H1 (cell line): ENCODE measurements at regions not wholly inside any gene's neighbourhood (a gene's known extent, or its start where the extent isn't known, plus 50 kb on each side); places are given as distances from the start of the nearest gene placed in this dataset.

Experiments
- CHD1 ChIP-seq: IDR thresholded peaks from 2 replicates; pipeline ENCODE4 v1.6.1; 2012; ENCODE audit warnings: low read depth, low read length, improper control_type of control experiment
- TF ChIP-seq, protein P1 (sequence below): IDR thresholded peaks from 2 replicates; pipeline ENCODE4 v1.6.1; 2011; ENCODE audit warnings: low read length, improper control_type of control experiment

DNA sequence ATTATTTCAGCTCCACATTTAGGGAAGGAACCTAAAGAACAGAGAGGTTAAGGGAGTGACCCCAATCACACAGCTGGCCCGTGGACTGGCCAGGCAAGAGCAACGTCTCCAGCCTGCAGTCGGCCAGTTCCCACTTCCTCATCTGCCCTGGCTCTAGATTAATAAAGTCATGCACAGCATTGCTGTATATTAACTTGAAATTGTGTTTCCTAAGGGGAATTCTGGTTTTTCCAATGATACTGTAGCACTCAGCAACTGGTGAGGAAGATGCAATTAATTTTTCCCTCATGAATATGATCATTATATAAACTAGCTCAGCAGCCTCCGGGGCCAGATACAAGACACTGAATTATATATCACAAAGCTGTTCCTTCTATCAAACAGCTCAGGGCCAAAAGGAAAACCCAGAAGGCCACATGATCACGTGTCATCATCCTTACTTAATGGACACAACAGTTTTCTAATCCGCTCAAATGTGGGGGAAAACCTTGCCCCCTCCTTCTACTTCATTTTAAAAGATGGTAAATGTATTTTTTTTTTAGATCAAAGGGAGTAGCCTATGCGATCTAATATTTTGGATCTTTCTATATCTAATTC lies 295.3 kb upstream of the PRKCQ start:
- no peak for TF ChIP-seq CHD1
- TF ChIP-seq, protein P1, sequence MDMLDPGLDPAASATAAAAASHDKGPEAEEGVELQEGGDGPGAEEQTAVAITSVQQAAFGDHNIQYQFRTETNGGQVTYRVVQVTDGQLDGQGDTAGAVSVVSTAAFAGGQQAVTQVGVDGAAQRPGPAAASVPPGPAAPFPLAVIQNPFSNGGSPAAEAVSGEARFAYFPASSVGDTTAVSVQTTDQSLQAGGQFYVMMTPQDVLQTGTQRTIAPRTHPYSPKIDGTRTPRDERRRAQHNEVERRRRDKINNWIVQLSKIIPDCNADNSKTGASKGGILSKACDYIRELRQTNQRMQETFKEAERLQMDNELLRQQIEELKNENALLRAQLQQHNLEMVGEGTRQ = no peak
